T-helper 9 cell (primary cell): ENCODE measurements at regions not wholly inside any gene's neighbourhood (a gene's known extent, or its start where the extent isn't known, plus 50 kb on each side); places are given as distances from the start of the nearest gene placed in this dataset.

Experiments
- DNase-seq: peaks from one replicate; pipeline ENCODE4 v3.0.0-alpha.2; 2020

DNA sequence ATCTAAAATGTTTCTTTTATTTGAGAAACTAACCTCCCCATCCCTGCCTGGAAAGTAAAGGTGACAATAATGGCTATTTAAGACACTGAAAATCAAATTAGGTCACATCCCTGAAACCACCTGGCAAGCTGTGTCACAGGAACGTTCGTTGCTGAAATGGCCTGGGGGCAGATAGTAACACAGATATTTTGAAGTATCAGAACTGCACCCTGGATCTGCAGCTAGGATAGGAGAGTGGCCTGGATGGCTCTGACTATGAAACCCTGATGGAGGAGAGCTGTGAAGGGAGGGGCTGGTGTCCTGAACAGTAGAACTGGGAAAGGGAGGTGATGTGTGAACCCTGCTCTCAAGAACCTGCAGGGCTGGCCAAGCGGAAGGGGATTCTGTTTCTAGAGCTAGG is 648.3 kb upstream of the CFAP20DC start:
- DNase-seq = no peak

DNA sequence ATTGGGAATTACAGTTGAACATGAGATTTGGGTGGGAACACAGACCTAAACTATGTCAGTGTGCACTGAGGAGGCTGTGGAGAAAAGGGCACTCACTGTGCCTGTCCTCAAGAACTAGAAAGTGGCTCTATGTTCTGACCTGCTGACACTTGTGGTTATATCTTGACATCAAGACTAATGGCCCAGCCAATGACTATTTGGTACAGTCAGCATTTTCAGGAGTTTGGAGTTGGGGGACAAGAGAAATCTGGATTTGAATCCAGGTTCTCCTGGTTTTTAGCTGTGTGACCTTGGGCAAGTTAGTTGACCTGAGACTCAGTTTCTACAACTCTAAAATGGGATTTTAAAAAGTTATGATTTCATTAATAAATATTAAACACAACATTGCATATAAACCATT is 647.0 kb upstream of the CFAP20DC start:
- DNase-seq = no peak

DNA sequence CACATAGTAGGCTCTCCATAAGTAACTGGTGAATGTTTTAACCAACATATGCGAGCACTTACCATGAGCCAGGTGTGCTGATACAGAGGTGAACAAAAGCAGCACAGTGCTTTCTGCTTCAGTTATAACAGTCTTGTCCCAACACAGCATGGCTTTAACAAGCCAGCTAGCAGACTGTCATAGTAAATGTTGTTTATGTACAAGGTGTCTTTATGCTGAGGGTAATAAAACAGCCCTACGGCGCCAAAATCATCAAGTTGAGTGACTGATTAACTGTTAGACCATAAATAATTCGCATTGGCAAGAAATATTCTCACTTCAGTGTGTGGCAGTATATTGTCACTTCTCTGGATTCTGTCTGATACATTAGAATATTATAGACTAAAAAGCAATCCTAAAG is 646.0 kb upstream of the CFAP20DC start:
- no peak for DNase-seq

DNA sequence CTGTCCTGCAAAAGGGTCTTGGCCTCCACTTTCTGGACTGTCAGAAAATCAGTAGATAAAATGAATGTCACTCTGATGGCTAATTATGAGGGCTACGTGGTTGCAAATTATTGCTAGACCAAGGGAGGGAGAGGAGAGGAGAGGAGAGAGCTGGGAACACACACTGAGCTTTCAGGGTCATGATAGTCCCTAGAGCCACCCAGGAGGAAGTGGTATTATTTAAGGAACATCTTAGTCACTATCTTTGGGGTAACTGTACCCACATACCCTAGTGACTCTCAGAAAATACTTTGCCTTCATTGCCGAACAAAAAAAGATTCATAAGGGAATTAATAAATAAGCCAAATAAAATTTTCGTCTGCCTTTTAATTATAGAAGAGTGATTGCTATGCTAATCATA is 642.3 kb upstream of the CFAP20DC start:
- no peak for DNase-seq

DNA sequence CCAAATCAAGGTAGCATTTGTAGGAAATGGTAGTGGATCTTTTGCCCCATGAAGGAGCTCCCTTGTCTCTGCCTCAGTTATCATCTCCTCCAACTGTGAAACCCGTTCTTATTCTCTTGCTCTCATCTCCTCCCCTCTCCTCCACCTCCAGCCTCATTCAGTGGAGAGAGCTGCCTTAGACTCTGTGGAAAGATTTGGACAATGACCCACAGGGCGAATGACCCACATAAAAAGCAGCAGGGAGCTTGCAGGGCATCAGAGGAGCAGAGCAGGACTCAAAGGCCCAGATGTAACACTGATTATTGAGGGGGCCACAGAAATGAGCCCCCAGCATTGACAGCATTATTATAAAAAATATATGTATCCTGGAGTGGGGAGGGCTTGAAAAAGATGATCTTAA is 641.1 kb upstream of the CFAP20DC start:
- DNase-seq = no peak

- no peak for DNase-seq
These were observed 638.8 kb upstream of the CFAP20DC start for GRCh38 chr3:59688636-59689035.

GRCh38 chr3:59685432-59685831 is 635.6 kb upstream of the CFAP20DC start:
- no peak for DNase-seq

DNA sequence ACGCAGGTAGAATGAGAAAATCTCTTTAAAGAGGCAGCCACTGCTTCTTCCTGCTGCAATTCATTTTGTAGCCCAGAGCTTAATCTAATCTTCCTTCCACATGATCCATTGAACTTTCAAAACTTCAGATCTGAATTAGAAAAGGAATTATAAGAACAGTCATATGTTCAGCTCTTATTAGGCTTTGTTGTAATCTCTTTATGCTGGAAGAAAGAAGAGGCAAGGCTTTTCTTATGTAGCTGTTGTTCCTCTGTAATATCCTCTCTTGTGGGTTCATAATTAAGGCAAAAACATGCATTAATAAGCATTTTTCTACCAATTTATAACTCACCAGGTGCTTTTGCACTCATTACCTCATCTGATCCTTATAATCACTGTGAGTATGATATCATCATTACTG is 634.9 kb upstream of the CFAP20DC start:
- DNase-seq = no peak

DNA sequence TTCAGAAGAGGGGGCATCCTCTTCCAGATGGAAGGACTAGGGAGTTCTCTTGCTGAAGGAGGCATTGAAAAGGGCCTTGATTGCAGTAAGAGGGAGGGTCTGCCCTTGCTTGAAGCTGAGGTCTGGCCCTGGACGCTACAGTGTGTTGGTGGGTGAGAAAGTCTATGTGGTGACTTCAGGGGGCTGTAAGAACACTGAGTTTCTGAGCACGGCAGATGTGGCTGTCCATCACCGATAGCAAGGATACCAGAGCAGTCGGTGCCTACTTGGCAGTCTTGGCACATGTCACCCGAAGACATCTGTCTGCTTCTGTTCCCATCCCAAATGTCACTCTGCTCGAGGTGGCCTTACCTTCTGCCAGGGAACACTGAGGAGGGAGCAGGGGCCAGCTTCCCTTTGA is 631.1 kb upstream of the CFAP20DC start:
- DNase-seq = no peak

DNA sequence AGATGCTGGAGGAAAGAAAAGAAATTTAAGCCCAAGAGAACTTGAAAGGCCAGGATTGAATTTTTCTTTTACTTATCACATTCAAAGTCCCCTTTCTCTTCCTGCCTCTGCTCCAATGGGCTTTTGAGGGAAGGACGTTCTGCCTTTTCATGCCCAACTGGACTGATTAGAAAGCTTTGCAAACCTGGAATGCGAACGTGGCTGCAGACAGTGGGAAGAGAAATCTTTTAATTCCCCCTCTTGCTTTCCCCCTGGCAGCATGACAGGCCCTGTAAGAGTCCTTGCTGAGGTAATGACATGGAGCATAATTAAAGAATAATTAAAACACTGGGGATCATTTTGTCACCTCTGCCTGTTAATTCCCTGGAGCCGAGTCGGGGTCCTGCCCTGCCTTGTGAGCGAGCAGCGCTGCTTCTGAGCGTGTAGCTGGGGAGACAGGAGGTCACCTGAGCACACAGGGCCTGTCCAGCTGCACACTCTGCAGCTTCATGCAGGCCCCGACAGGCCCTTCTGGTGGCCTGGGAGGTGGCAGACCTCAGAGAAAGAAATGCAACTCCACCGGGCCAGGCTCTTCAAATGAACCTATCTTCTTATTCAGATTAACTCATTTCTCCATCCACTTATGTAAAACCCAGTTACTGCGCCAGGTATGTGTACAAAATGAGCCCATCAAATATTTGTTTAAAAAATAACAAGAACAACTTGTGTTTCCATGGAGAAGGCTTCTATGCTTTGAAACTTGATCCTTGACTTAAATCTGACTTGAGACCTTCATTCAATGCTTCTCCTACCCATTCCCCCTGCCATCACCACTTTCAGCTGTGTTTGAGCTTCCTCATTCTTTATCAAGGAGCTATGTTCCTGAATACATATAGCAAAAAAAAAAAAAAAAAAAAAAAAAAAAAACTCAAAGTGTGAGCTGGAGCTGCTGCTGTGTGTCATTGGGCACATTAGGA is 628.2 kb upstream of the CFAP20DC start:
- DNase-seq = no peak

GRCh38 chr3:59675495-59675894 is 625.7 kb upstream of the CFAP20DC start:
- DNase-seq = no peak

GRCh38 chr3:59663076-59663850 is 613.4 kb upstream of the CFAP20DC start:
- no peak for DNase-seq

- DNase-seq = no peak
These were observed 611.2 kb upstream of the CFAP20DC start for GRCh38 chr3:59660852-59661625.

GRCh38 chr3:59660376-59660775 is 610.6 kb upstream of the CFAP20DC start:
- DNase-seq = no peak

DNA sequence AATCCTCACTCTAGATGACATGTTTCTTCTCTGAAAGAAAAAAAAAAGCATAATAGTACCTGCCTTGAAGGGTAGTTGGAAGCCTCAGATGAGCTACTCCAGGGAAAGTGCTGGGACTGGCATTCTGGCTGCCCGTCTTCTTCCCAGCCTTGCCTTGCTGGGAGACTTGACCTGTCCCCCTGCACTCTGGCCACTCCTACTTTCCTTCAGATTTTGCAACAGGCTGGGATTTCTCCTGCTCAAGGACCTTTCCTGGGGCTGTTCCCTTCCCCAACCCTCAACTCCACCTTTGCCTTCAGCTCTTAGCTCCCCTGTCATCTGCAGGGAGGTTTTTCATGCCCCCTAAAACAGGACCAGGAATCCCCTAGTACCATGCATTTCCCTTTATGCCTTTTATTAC is 609.9 kb upstream of the CFAP20DC start:
- no peak for DNase-seq

DNA sequence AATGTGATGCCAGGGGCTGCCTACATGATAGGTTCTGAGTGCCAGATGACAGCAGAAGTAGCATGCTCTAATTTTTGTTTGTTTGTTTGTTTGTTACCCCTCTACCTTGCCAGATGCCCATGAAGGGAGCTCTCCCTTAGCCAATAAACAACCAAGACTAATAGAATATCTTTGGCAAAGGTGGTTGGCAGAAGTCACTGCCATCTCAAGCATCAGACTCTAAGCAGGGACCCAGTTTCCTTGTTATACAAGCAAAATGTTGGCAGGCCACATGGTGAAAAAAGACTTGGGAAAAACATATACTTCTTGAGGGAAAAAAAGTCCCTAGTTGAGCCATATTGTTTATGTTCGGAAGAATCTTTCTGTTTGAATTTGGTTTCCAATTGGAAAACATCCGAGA is 609.0 kb upstream of the CFAP20DC start:
- no peak for DNase-seq

GRCh38 chr3:59658274-59658673 is 608.4 kb upstream of the CFAP20DC start:
- no peak for DNase-seq

GRCh38 chr3:59655418-59656015 is 605.7 kb upstream of the CFAP20DC start:
- DNase-seq = no peak

- no peak for DNase-seq
These were observed 604.9 kb upstream of the CFAP20DC start for GRCh38 chr3:59654480-59655417.

DNA sequence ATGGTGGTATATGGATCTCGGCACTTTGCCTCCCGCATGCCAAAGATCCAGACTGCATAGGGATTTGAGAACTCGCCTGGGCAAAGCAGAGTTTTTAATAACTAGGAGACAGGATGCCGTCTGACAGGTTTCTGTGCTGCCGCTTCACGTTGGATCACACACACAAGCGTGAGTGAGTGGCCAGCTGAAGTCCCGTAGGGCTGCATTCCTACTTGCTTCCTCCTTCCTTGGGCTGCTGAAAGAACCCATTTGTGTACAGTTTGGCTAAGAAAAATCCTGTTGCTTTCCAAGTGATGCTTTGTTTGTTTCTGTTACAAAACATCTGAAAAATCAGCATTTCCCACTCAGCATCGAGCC is 604.3 kb upstream of the CFAP20DC start:
- no peak for DNase-seq

DNA sequence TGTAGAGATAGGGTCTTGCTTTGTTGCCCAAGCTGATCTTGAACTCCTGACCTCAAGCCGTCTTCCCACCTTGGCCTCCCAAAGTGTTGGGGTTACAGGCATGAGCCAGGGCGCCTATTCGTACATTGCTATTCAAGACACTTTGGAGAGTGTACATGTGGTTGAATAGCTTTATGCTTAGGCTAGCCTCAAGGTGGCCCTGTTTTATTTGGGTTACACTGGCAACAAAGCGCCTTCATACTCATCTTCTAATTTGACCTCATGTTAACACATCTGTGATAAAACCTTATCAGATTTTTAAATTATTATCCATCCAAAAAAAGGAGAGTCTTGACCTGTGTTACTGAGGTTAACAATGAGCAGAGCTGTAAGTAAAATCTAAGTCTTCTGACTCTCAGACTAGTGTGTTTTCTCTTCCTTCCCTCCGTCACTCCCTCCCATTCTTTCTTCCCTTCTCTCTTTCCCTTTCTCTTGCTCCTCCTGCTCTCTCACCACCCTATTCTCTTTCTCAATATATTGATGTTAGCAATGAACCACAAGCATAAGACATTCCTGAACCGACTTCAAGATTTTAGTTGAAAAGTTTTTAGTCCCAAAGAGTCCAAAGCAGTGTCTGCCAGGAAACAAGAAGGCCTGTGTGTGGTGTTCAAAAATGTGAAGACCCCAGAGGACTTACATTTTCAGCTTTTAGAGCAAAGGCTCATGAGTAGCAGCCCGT is 603.7 kb upstream of the CFAP20DC start:
- no peak for DNase-seq
